Neural cell (in vitro differentiated cells): ENCODE measurements at regions not wholly inside any gene's neighbourhood (a gene's known extent, or its start where the extent isn't known, plus 50 kb on each side); places are given as distances from the start of the nearest gene placed in this dataset.

Experiments used
- H2AFZ ChIP-seq: fragments of 200-600, 300-800 bp; sonication (generic), shearing (Covaris generic); 2 replicates; pipeline ENCODE4 v1.6.0; 2014; ENCODE audit warnings: low read depth, mild to moderate bottlenecking, antibody characterized with exemption, low read length, moderate library complexity
- H3F3A ChIP-seq: fragments of 200-600 bp; shearing (Covaris generic); 2 replicates; pipeline ENCODE4 v1.6.1; 2016; ENCODE audit warnings: mild to moderate bottlenecking, moderate library complexity, mixed read lengths, antibody characterized with exemption, low read length; ENCODE audit not compliant: insufficient read depth, poor library complexity, severe bottlenecking
- H3K27ac ChIP-seq: fragments of 200-600, 300-800 bp; sonication (generic), shearing (Covaris generic); 2 replicates; pipeline ENCODE4 v1.5.1; 2014; ENCODE audit warnings: mild to moderate bottlenecking, low read length, moderate library complexity
- H3K27me3 ChIP-seq: fragments of 300-800, 200-600 bp; sonication (generic), shearing (Covaris generic); 2 replicates; pipeline ENCODE4 v1.6.0; 2014; ENCODE audit warnings: mild to moderate bottlenecking, low read depth, low read length, moderate library complexity; ENCODE audit not compliant: insufficient read depth
- H3K36me3 ChIP-seq: fragments of 300-800, 200-600 bp; sonication (generic), shearing (Covaris generic); 2 replicates; pipeline ENCODE4 v1.5.1; 2014; ENCODE audit warnings: mild to moderate bottlenecking, antibody characterized with exemption, low read length, moderate library complexity; ENCODE audit not compliant: insufficient read depth
- H3K4me2 ChIP-seq: fragments of 300-800, 200-600 bp; sonication (generic), shearing (Covaris generic); 2 replicates; pipeline ENCODE4 v1.6.0; 2014; ENCODE audit warnings: mild to moderate bottlenecking, low read length
- H3K4me3 ChIP-seq: fragments of 300-800, 200-600 bp; sonication (generic), shearing (Covaris generic); 2 replicates; pipeline ENCODE4 v1.5.1; 2014; ENCODE audit warnings: mild to moderate bottlenecking, low read length, moderate library complexity
- H3K79me2 ChIP-seq: fragments of 200-600 bp; shearing (Covaris generic); replicated peaks from 2 replicates; pipeline ENCODE4 v1.6.0; 2014; ENCODE audit warnings: mild to moderate bottlenecking, low read length, moderate library complexity; ENCODE audit not compliant: insufficient read depth
- H3K9ac ChIP-seq: fragments of 300-800, 200-600 bp; sonication (generic), shearing (Covaris generic); 2 replicates; pipeline ENCODE4 v1.6.1; 2016; ENCODE audit warnings: mild to moderate bottlenecking, low read length, mixed read lengths
- H3K9me2 ChIP-seq: fragments of 200-600 bp; shearing (Covaris generic); 2 replicates; pipeline ENCODE4 v1.6.1; 2016; ENCODE audit warnings: mild to moderate bottlenecking, low read length, mixed read lengths; ENCODE audit not compliant: insufficient read depth
- H3K9me3 ChIP-seq: fragments of 200-600, 300-800 bp; sonication (generic), shearing (Covaris generic); 2 replicates; pipeline ENCODE4 v1.6.1; 2016; ENCODE audit warnings: mild to moderate bottlenecking, mixed run types, low read length, moderate library complexity, mixed read lengths
- H4K20me1 ChIP-seq: fragments of 200-600 bp; shearing (Covaris generic); 2 replicates; pipeline ENCODE4 v1.6.1; 2016; ENCODE audit warnings: mild to moderate bottlenecking, mixed run types; ENCODE audit not compliant: insufficient read depth
- CTCF ChIP-seq: fragments of 450-650 bp; IDR thresholded peaks from 2 replicates; pipeline ENCODE4 v1.5.1; 2014; ENCODE audit warnings: antibody characterized with exemption, mild to moderate bottlenecking, moderate library complexity; ENCODE audit not compliant: poor library complexity, severe bottlenecking
- EP300 ChIP-seq: fragments of 450-650 bp; conservative IDR thresholded peaks from 2 replicates; pipeline ENCODE4 v1.6.1; 2014; ENCODE audit warnings: antibody characterized with exemption, mild to moderate bottlenecking, moderate library complexity; ENCODE audit not compliant: poor library complexity, severe bottlenecking
- EZH2 ChIP-seq: fragments of 200-600, 300-800 bp; shearing (Covaris generic), sonication (generic); IDR thresholded peaks from 2 replicates; pipeline ENCODE4 v1.6.1; 2014; ENCODE audit warnings: antibody characterized with exemption, low read length, borderline replicate concordance, mild to moderate bottlenecking; ENCODE audit not compliant: insufficient read depth, poor library complexity, severe bottlenecking
- MXI1 ChIP-seq: fragments of 450-650 bp; conservative IDR thresholded peaks from 2 replicates; pipeline ENCODE4 v1.6.1; 2014; ENCODE audit warnings: antibody characterized with exemption, mild to moderate bottlenecking; ENCODE audit not compliant: poor library complexity, severe bottlenecking
- POLR2AphosphoS5 ChIP-seq: IDR thresholded peaks from 2 replicates; pipeline ENCODE4 v1.6.1; 2012
- RAD21 ChIP-seq: fragments of 450-650 bp; conservative IDR thresholded peaks from 2 replicates; pipeline ENCODE4 v1.6.1; 2014; ENCODE audit warnings: antibody characterized with exemption, mild to moderate bottlenecking, moderate library complexity
- REST ChIP-seq: IDR thresholded peaks from 2 replicates; pipeline ENCODE4 v1.6.1; 2012; ENCODE audit warnings: borderline replicate concordance
- SMC3 ChIP-seq: fragments of 450-650 bp; conservative IDR thresholded peaks from 2 replicates; pipeline ENCODE4 v1.6.1; 2014; ENCODE audit warnings: antibody characterized with exemption, mild to moderate bottlenecking, moderate library complexity; ENCODE audit not compliant: poor library complexity
- TAF1 ChIP-seq: IDR thresholded peaks from 2 replicates; pipeline ENCODE4 v1.6.1; 2012; ENCODE audit warnings: low read depth

GRCh38 chr12:78386871-78387270 is 477.7 kb upstream of the SYT1 start:
- TF ChIP-seq REST: no peak
- Histone ChIP-seq H3K4me2 (no peak overlapping the region), H3K4me3 (no peak overlapping the region), H3K9me3 (no peaks in the 10 kb centered on the region), H2AFZ (no peak overlapping the region), H3K27ac (no peak overlapping the region), H3K9me2 (no peaks in the 10 kb centered on the region), H3K36me3 (no peaks in the 10 kb centered on the region), H3F3A (no peaks in the 10 kb centered on the region), H3K79me2 (no peaks in the 10 kb centered on the region), H3K9ac (no peak overlapping the region), H3K27me3 (no peaks in the 10 kb centered on the region), H4K20me1 (no peaks in the 10 kb centered on the region)

- Histone ChIP-seq H3K4me2 (no peak overlapping the region), H3K9ac (no peak overlapping the region), H3K27ac (no peak overlapping the region), H3K4me3 (no peak overlapping the region), H3K9me3 (no peaks in the 10 kb centered on the region), H3K27me3 (no peaks in the 10 kb centered on the region), H2AFZ (no peak overlapping the region), H4K20me1 (no peaks in the 10 kb centered on the region), H3F3A (no peaks in the 10 kb centered on the region), H3K36me3 (no peaks in the 10 kb centered on the region), H3K79me2 (no peaks in the 10 kb centered on the region), H3K9me2 (no peaks in the 10 kb centered on the region)
- TF ChIP-seq RAD21: no peak
- TF ChIP-seq EP300: no peak
- no peak for TF ChIP-seq CTCF
These were observed 476.9 kb upstream of the SYT1 start for GRCh38 chr12:78387721-78388120.

- Histone ChIP-seq H3K79me2 (no peaks in the 10 kb centered on the region), H3K9me3 (no peaks in the 10 kb centered on the region), H3K9me2 (no peaks in the 10 kb centered on the region), H3K9ac (no peak overlapping the region), H2AFZ (no peak overlapping the region), H3K4me3 (no peak overlapping the region), H3F3A (no peaks in the 10 kb centered on the region), H3K27ac (no peak overlapping the region), H4K20me1 (no peaks in the 10 kb centered on the region), H3K36me3 (no peaks in the 10 kb centered on the region), H3K4me2 (no peak overlapping the region), H3K27me3 (no peaks in the 10 kb centered on the region)
- TF ChIP-seq SMC3 (no peak), RAD21 (no peak), EP300 (no peak), POLR2AphosphoS5 (no peak), TAF1 (no peak), MXI1 (no peak), EZH2 (no peak), REST (no peak), CTCF (no peak)
These were observed 476.1 kb upstream of the SYT1 start for GRCh38 chr12:78388461-78388860.
